ENCODE measurements at regions not wholly inside any gene's neighbourhood (a gene's known extent, or its start where the extent isn't known, plus 50 kb on each side); places are given as distances from the start of the nearest gene placed in this dataset.

- TF ChIP-seq, protein P1, sequence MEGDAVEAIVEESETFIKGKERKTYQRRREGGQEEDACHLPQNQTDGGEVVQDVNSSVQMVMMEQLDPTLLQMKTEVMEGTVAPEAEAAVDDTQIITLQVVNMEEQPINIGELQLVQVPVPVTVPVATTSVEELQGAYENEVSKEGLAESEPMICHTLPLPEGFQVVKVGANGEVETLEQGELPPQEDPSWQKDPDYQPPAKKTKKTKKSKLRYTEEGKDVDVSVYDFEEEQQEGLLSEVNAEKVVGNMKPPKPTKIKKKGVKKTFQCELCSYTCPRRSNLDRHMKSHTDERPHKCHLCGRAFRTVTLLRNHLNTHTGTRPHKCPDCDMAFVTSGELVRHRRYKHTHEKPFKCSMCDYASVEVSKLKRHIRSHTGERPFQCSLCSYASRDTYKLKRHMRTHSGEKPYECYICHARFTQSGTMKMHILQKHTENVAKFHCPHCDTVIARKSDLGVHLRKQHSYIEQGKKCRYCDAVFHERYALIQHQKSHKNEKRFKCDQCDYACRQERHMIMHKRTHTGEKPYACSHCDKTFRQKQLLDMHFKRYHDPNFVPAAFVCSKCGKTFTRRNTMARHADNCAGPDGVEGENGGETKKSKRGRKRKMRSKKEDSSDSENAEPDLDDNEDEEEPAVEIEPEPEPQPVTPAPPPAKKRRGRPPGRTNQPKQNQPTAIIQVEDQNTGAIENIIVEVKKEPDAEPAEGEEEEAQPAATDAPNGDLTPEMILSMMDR (IDR thresholded peaks at IDR 0.05), result no peak
- TF ChIP-seq POLR2A (IDR thresholded peaks at IDR 0.05), result no peak
- no peak for DNase-seq (ENCODE audit: low spot score in 2 of 2)
- WGBS, 2 donors, result 71 to 87% methylated on average over 1 of the region's 1 CpG
These were observed 479.5 kb upstream of the AGA start for GRCh38 chr4:177921715-177922114.

DNA sequence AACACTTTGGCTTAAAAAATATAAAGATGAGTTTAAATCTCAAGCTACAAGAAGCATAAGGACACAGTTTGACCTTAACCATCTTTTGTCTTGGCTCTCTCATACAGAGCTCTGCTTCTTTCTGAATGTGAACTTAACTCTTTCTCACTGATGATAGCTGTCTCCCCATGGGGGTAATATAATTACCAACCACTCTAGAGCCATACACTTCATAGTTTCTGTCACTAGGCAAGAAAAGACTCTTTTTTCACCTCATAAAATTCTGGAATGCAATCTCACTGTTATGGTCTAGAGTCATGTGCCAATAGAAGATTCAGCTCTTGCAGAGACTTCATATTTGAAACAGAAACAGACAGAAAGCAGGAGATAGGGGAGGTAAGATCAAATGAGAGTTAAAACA is 481.7 kb upstream of the AGA start:
- no peak for DNase-seq (ENCODE audit: low spot score in 2 of 2)
- intact Hi-C loops (cut with DNase I; ENCODE audit: low total_unique reads), result no loop called here
- no peak overlapping the region for H3K4me3 ChIP-seq (ENCODE audit: low read depth, poor library complexity, severe bottlenecking)
- TF ChIP-seq POLR2A (IDR thresholded peaks at IDR 0.05), result no peak
- TF ChIP-seq, protein P1 (IDR thresholded peaks at IDR 0.05), result no peak

More at GRCh38 chr4:177921715-177922114, 479.5 kb upstream of the AGA start:
- intact Hi-C loops (cut with DNase I; ENCODE audit: low total_unique reads), result no loop called here
- no peak overlapping the region for H3K4me3 ChIP-seq (ENCODE audit: low read depth, poor library complexity, severe bottlenecking)

- TF ChIP-seq, protein P1 (IDR thresholded peaks at IDR 0.05), result no peak
- no peak for TF ChIP-seq POLR2A (IDR thresholded peaks at IDR 0.05)
- intact Hi-C loops (cut with DNase I; ENCODE audit: low total_unique reads), result no loop called here
- H3K4me3 ChIP-seq (ENCODE audit: low read depth, poor library complexity, severe bottlenecking), result no peak overlapping the region
- 88 to 91% methylated on average over 5 of the region's 5 CpGs for WGBS, 2 donors
- no peak for DNase-seq (ENCODE audit: low spot score in 2 of 2)
These were observed 494.8 kb upstream of the AGA start for GRCh38 chr4:177937041-177937440.

- 46 to 57% methylated on average over 3 of the region's 3 CpGs for WGBS, 2 donors
- DNase-seq (ENCODE audit: low spot score in 2 of 2), result no peak
- TF ChIP-seq, protein P1 (IDR thresholded peaks at IDR 0.05), result no peak
- no peak for TF ChIP-seq POLR2A (IDR thresholded peaks at IDR 0.05)
- intact Hi-C loops (cut with DNase I; ENCODE audit: low total_unique reads), result no loop called here
- H3K4me3 ChIP-seq (ENCODE audit: low read depth, poor library complexity, severe bottlenecking), result no peak overlapping the region
These were observed 496.0 kb upstream of the AGA start for GRCh38 chr4:177938226-177938625.

DNA sequence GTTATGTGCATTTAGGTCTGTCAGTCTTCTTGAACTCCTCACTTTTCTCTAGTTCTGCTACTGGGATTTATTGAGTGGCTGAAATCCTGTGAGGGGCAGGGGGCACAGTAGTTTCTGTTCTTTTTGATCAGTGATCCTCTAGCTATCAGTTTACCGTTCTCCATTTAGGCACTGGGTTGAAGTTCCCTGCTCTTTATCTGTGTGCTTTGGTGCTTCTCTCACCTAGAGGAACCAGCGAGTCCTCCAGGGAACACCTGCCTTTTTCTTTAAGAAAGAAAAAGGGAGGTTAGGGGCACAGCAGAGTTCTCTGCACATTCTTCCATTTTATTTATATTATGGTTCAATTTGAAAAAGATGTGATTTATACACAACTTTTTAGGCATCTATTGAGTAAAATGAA is 503.0 kb upstream of the AGA start:
- 57 to 71% methylated on average over 2 of the region's 2 CpGs for WGBS, 2 donors
- TF ChIP-seq POLR2A (IDR thresholded peaks at IDR 0.05), result no peak
- TF ChIP-seq, protein P1 (IDR thresholded peaks at IDR 0.05), result no peak
- H3K4me3 ChIP-seq (ENCODE audit: low read depth, poor library complexity, severe bottlenecking), result no peak overlapping the region
- no peak for DNase-seq (ENCODE audit: low spot score in 2 of 2)
- intact Hi-C loops (cut with DNase I; ENCODE audit: low total_unique reads), result no loop called here

DNA sequence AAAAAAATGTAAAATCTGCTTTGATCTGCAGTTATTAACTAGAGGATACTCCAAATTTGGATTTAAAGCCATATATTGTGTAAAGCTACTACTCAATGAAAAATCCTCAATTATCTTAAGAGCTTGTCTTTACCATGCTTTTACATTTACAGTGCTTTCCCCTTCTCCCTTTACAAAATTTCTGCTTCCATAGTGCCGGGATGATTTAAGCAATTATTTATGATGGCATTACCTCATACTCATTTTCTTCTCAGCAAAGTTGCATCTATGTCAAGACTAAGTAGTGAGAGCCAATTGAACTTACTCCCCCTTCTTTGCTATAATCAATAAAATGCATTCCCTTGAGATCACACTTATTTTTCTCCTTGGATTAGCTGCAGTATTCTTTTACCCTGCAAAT is 505.4 kb upstream of the AGA start:
- WGBS, 2 donors, result 68 to 74% methylated on average over 1 of the region's 1 CpG
- DNase-seq (ENCODE audit: low spot score in 2 of 2), result no peak
- H3K4me3 ChIP-seq (ENCODE audit: low read depth, poor library complexity, severe bottlenecking), result no peak overlapping the region
- no peak for TF ChIP-seq POLR2A (IDR thresholded peaks at IDR 0.05)
- TF ChIP-seq, protein P1 (IDR thresholded peaks at IDR 0.05), result no peak
- intact Hi-C loops (cut with DNase I; ENCODE audit: low total_unique reads), result no loop called here
